Thyroid gland (tissue), 4 donors: ENCODE measurements at regions not wholly inside any gene's neighbourhood (a gene's known extent, or its start where the extent isn't known, plus 50 kb on each side); places are given as distances from the start of the nearest gene placed in this dataset.

Experiments used
- POLR2A ChIP-seq, 2 donors: fragments of 450-650 bp; IDR thresholded peaks; one replicate each; pipeline ENCODE4 v1.6.1; 2017; ENCODE audit warnings: antibody characterized with exemption in 2 of 2, mild to moderate bottlenecking in 2 of 2, moderate library complexity in 1 of 2
- TF ChIP-seq, protein P1 (sequence below), 6 experiments: fragments of 200-600 bp in 3 of 6; fragments of 450-650 bp in 3 of 6; sonication (generic) in 3 of 6; IDR thresholded peaks; one replicate each; pipeline ENCODE4 v1.5.1; 2016 to 2019; ENCODE audit warnings: antibody characterized with exemption in 6 of 6, mild to moderate bottlenecking in 2 of 6, inconsistent platforms in 1 of 6, moderate library complexity in 1 of 6

DNA sequence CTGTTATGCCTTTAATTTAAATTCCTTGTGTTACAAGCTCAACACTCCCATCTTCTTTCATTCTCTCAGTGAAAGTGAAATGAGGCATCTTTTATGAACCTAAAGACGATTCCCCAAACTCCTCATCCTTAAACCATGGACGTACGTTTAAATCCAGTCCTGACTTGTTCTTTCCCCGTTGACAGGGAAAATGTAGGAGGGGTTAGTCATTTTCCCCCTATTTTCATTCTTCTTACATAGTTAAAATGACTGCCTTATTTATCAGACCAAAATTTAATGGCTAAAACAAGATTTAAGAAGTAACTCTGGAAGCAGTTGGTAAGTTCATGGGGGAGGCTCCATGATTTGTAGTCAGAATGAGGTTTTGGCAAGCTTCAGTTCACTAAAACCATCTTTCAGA is 134.9 kb downstream of the KCNA5 start:
- TF ChIP-seq, protein P1, sequence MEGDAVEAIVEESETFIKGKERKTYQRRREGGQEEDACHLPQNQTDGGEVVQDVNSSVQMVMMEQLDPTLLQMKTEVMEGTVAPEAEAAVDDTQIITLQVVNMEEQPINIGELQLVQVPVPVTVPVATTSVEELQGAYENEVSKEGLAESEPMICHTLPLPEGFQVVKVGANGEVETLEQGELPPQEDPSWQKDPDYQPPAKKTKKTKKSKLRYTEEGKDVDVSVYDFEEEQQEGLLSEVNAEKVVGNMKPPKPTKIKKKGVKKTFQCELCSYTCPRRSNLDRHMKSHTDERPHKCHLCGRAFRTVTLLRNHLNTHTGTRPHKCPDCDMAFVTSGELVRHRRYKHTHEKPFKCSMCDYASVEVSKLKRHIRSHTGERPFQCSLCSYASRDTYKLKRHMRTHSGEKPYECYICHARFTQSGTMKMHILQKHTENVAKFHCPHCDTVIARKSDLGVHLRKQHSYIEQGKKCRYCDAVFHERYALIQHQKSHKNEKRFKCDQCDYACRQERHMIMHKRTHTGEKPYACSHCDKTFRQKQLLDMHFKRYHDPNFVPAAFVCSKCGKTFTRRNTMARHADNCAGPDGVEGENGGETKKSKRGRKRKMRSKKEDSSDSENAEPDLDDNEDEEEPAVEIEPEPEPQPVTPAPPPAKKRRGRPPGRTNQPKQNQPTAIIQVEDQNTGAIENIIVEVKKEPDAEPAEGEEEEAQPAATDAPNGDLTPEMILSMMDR (IDR thresholded peaks at IDR 0.05), result no peak
- TF ChIP-seq POLR2A (IDR thresholded peaks at IDR 0.05), result no peak
